GM23338 (cell line): ENCODE measurements at regions not wholly inside any gene's neighbourhood (a gene's known extent, or its start where the extent isn't known, plus 50 kb on each side); places are given as distances from the start of the nearest gene placed in this dataset.
A peak's percentile ranks its signal among the peaks of the same experiment; 100 is the strongest.
"Not testable (repeated sequence)": the region's sequence is repeated elsewhere in the genome, so short reads cannot be mapped to it uniquely, and the experiment has no call there.

Experiments
- ATAC-seq: fragments of 200-7000 bp; cut with Tn5 transposase; 3 replicates; pipeline ENCODE4 v1.9.1; 2020
- DNase-seq: peaks from one replicate; pipeline ENCODE4 v3.0.0-alpha.2; 2015; ENCODE audit warnings: low spot score
- H2AFZ ChIP-seq: fragments of 200-600 bp; sonication (generic); 2 replicates; pipeline ENCODE4 v1.8.0; 2016; ENCODE audit warnings: antibody characterized with exemption, mild to moderate bottlenecking, moderate library complexity
- H3F3A ChIP-seq: fragments of 200-600 bp; sonication (generic); replicated peaks from 2 replicates; pipeline ENCODE4 v1.8.0; 2017; ENCODE audit warnings: antibody characterized with exemption, mixed run types, low read depth
- H3K27ac ChIP-seq: fragments of 200-600 bp; sonication (generic); 2 replicates; pipeline ENCODE4 v1.6.1; 2016; ENCODE audit warnings: low read depth
- H3K27me3 ChIP-seq: fragments of 200-600 bp; sonication (generic); 2 replicates; pipeline ENCODE4 v1.8.0; 2016; ENCODE audit warnings: mild to moderate bottlenecking, mixed run types, moderate library complexity; ENCODE audit not compliant: insufficient read depth
- H3K36me3 ChIP-seq: fragments of 200-600 bp; sonication (generic); 2 replicates; pipeline ENCODE4 v1.8.0; 2016; ENCODE audit warnings: mild to moderate bottlenecking; ENCODE audit not compliant: insufficient read depth
- H3K4me1 ChIP-seq: fragments of 200-600 bp; sonication (generic); 2 replicates; pipeline ENCODE4 v1.8.0; 2016; ENCODE audit warnings: mild to moderate bottlenecking, moderate library complexity; ENCODE audit not compliant: insufficient read depth
- H3K4me2 ChIP-seq: fragments of 200-600 bp; sonication (generic); 2 replicates; pipeline ENCODE4 v1.7.1; 2017; ENCODE audit warnings: mixed run types
- H3K4me3 ChIP-seq: fragments of 200-600 bp; sonication (generic); 2 replicates; pipeline ENCODE4 v1.6.1; 2016; ENCODE audit warnings: mixed run types
- H3K79me2 ChIP-seq: fragments of 200-600 bp; sonication (generic); replicated peaks from 2 replicates; pipeline ENCODE4 v1.8.0; 2017; ENCODE audit warnings: mild to moderate bottlenecking; ENCODE audit not compliant: insufficient read depth
- H3K9me2 ChIP-seq: fragments of 200-600 bp; sonication (generic); 2 replicates; pipeline ENCODE4 v1.8.0; 2017; ENCODE audit not compliant: insufficient read depth
- H4K20me1 ChIP-seq: fragments of 200-600 bp; sonication (generic); replicated peaks from 2 replicates; pipeline ENCODE4 v1.8.0; 2017; ENCODE audit warnings: mild to moderate bottlenecking; ENCODE audit not compliant: insufficient read depth
- H3K27ac Mint-ChIP-seq: 2 replicates; pipeline ENCODE4 v1.8.0; 2020; ENCODE audit warnings: inconsistent platforms, mild to moderate bottlenecking, moderate library complexity, mixed read lengths
- H3K27me3 Mint-ChIP-seq: 3 replicates; pipeline ENCODE4 v1.8.0; 2022; ENCODE audit warnings: low read depth, mild to moderate bottlenecking, moderate library complexity, mixed read lengths, inconsistent platforms; ENCODE audit not compliant: insufficient read depth, poor library complexity
- H3K36me3 Mint-ChIP-seq: 3 replicates; pipeline ENCODE4 v1.8.0; 2021; ENCODE audit warnings: low read depth, mild to moderate bottlenecking, inconsistent platforms, moderate library complexity, mixed read lengths
- H3K4me1 Mint-ChIP-seq: 3 replicates; pipeline ENCODE4 v1.8.0; 2020; ENCODE audit warnings: mild to moderate bottlenecking, inconsistent platforms, mixed read lengths
- H3K4me3 Mint-ChIP-seq: 3 replicates; pipeline ENCODE4 v1.8.0; 2021; ENCODE audit warnings: moderate library complexity, mild to moderate bottlenecking, inconsistent platforms, mixed read lengths
- H3K9me3 Mint-ChIP-seq: 3 replicates; pipeline ENCODE4 v1.8.0; 2020; ENCODE audit warnings: moderate library complexity, mild to moderate bottlenecking, inconsistent platforms, mixed read lengths
- ETS1 ChIP-seq: IDR thresholded peaks from 2 replicates; pipeline ENCODE4 v1.6.1; 2016; ENCODE audit warnings: antibody characterized with exemption
- NANOG ChIP-seq: IDR thresholded peaks from 2 replicates; pipeline ENCODE4 v1.6.1; 2016; ENCODE audit warnings: antibody characterized with exemption, borderline replicate concordance
- POLR2AphosphoS5 ChIP-seq: IDR thresholded peaks from 2 replicates; pipeline ENCODE4 v1.6.1; 2016; ENCODE audit warnings: antibody characterized with exemption, low read depth
- STAT1 ChIP-seq: IDR thresholded peaks from one replicate; pipeline ENCODE4 v1.6.1; 2016; ENCODE audit warnings: antibody characterized with exemption; ENCODE audit not compliant: unreplicated experiment
- ZNF114 ChIP-seq: fragments of 250-450 bp; sonication (Bioruptor Pico); IDR thresholded peaks from 2 replicates; pipeline ENCODE4 v1.5.0; 2020; ENCODE audit warnings: mild to moderate bottlenecking, moderate library complexity
- ZNF462 ChIP-seq: fragments of 250-450 bp; sonication (Bioruptor Pico); IDR thresholded peaks from 2 replicates; pipeline ENCODE4 v1.5.0; 2020; ENCODE audit warnings: mild to moderate bottlenecking, moderate library complexity

- TF ChIP-seq ZNF462 (CRISPR knock-in tag) (no peak), ZNF114 (CRISPR knock-in tag) (no peak), POLR2AphosphoS5 (no peak), STAT1 (no peak), ETS1 (no peak)
These were observed 328.5 kb downstream of the NEK10 start (continued) for GRCh38 chr3:27040674-27041073.

GRCh38 chr3:27042541-27042940, 326.6 kb downstream of the NEK10 start:
- H3K36me3 ChIP-seq, H3K79me2 ChIP-seq, H3K4me3 ChIP-seq, H2AFZ ChIP-seq, H3K9me2 ChIP-seq, H3K27me3 ChIP-seq, H3F3A ChIP-seq, H3K27me3 Mint-ChIP-seq, H4K20me1 ChIP-seq: not testable (repeated sequence)
- Mint-ChIP-seq H3K9me3 (peaks cover 12% of the 10 kb centered on the region; the same call in 2 of the 3 replicates), H3K36me3 (peaks cover 32% of the 10 kb centered on the region; the same call in 2 of the 3 replicates), H3K27ac (peak overlapping the region; percentile 39; the same call in 1 of the 2 replicates), H3K4me1 (peaks cover 50% of the 10 kb centered on the region), H3K4me3 (peak overlapping the region; percentile 29; the same call in 1 of the 3 replicates)
- peak; percentile 89 for TF ChIP-seq NANOG
- Histone ChIP-seq H3K4me1 (peaks cover 44% of the 10 kb centered on the region), H3K4me2 (peak overlapping the region; percentile 42), H3K27ac (peak overlapping the region; percentile 93)
- peak; percentile 46; the same call in 2 of the 3 replicates for ATAC-seq
- peak; percentile 47 for DNase-seq
